Fibroblast of the aortic adventitia (primary cell): ENCODE measurements at regions not wholly inside any gene's neighbourhood (a gene's known extent, or its start where the extent isn't known, plus 50 kb on each side); places are given as distances from the start of the nearest gene placed in this dataset.

Experiments used
- DNase-seq: peaks from one replicate; pipeline ENCODE4 v3.0.0-alpha.2; 2010; ENCODE audit warnings: low read depth
- H3K4me3 ChIP-seq: 2 replicates; pipeline ENCODE4 v1.5.1; 2011; ENCODE audit warnings: low read depth, mild to moderate bottlenecking, control low read depth, low read length, moderate library complexity
- TF ChIP-seq, protein P1 (sequence below): IDR thresholded peaks from 2 replicates; pipeline ENCODE4 v1.5.1; 2011; ENCODE audit warnings: mild to moderate bottlenecking, low read length, control low read depth, inconsistent platforms; ENCODE audit not compliant: insufficient read depth

DNA sequence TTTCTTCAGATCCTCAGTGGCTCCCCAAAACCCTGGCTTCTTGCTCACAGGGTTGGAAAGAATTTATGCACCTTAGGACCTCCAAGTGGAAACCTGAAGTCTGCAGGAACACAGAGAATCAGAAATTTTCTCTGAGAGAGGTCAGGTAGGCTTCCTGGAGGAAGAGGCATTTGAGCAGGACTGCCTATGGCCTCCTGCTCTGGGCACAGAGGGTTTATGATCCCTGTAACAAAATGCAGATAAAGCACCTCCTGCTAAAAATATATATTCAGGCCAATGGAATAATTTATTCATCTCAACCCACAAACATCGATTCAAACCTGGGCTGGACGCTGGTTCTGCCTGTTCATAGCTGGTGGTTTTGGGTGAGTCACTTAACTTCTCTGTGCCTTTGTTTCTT is 68.1 kb upstream of the FGF3 start:
- no peak overlapping the region for H3K4me3 ChIP-seq
- TF ChIP-seq, protein P1, sequence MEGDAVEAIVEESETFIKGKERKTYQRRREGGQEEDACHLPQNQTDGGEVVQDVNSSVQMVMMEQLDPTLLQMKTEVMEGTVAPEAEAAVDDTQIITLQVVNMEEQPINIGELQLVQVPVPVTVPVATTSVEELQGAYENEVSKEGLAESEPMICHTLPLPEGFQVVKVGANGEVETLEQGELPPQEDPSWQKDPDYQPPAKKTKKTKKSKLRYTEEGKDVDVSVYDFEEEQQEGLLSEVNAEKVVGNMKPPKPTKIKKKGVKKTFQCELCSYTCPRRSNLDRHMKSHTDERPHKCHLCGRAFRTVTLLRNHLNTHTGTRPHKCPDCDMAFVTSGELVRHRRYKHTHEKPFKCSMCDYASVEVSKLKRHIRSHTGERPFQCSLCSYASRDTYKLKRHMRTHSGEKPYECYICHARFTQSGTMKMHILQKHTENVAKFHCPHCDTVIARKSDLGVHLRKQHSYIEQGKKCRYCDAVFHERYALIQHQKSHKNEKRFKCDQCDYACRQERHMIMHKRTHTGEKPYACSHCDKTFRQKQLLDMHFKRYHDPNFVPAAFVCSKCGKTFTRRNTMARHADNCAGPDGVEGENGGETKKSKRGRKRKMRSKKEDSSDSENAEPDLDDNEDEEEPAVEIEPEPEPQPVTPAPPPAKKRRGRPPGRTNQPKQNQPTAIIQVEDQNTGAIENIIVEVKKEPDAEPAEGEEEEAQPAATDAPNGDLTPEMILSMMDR, result no peak
- no peak for DNase-seq

DNA sequence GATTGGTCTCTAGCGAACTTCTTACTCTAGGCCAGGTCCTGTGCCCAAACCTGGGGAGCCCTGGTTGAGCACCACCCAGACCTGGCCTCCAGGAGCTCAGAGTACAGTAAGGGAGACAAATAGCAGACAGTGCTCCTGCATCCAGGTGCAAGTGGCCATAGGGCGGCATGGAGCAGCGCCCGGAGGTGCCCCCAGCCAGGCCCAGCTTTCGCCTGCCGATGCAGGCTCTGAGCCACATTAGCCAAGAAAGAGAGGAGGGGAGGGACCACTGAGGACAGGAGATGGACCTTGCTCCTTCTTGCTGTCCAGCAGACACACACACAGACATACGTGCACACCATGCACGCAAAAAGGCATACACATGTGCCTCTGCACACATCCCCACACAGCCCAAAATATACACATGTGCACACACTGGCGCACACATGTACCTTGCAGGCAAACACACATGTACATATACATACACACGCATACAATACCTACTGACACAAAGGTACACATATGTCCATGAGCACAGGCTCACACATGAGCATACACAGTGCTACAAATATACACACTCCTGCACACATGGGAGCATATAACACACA is 68.7 kb upstream of the FGF3 start:
- TF ChIP-seq, protein P1, result no peak
- DNase-seq, result no peak
- H3K4me3 ChIP-seq, result no peak overlapping the region

DNA sequence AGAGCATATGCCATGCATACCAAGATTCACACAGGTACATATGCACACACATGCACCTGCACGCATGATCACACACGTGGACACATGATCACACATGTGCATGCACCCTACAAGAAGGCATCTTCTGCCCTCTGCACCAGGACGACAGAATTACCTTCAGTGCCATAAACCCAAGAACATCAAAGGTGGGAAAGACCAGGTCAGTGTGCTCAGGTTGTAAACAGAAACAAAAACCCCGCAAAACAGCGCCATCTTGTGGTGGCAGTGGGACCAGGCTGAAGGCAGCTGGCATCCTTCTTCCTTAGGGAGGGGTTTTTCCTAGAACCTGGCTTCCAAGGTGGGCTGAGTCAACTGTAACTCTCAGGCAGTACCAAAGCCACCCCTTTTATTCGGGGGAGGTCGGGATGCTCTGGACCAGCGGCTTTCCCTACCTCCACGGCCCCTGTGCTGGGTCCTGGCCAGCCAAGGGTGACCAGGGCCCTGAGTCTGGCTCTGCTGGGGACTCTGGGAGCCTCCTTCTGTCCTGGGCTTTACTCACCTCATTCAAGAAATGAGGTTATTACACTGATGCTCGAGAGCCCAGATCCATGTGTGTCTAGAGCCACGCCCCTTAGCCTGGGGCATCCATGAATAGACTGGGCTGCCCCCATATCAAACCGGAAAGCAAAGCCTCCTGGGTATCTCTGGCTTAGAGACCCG is 69.4 kb upstream of the FGF3 start:
- DNase-seq, result peak; percentile 65
- no peak overlapping the region for H3K4me3 ChIP-seq
- TF ChIP-seq, protein P1, result peak; percentile 95

DNA sequence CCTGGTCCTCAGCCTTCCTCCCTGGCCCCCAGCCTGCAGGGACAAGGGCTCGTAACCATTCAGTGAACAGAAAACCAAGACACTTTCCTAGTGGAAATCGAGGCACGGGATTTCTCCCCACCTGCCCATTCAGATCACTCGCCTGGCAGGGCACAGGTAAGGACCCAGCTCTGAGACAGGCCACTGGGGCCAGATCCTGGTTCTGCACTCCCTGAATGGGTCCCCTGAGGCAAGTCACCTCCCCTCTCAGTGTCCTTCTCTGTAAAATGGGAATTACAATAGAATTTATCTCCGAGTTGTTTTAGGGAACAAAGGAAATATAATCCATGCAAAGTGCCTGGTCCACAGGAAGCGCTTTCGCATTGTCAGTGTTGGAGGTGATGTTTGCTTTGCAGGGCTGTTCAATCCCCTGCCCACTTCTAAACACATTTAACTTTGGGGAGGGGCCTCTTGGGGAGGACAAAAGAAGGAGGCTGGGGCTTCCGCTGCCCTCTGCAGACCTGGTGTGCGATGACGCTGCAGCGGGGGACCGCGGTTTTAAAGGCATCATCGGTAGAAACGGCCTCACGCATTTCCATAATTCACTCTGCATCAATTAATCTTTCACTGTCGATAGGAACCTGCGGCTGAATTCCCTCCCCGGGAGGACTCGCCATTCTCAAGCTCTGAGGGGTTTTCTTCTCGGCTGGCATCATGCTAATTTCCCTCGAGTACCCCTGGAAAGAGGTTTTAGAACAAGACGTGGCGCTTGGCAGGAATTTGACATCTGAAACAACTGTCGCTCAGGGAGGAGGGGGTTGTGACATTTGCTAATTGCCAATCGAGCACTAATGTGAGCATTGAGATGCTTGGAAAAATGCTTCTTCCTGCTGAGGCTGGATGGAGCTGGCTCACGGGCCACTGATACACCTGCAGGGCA is 70.4 kb upstream of the FGF3 start:
- no peak for DNase-seq
- TF ChIP-seq, protein P1, result no peak
- H3K4me3 ChIP-seq, result no peak overlapping the region

DNA sequence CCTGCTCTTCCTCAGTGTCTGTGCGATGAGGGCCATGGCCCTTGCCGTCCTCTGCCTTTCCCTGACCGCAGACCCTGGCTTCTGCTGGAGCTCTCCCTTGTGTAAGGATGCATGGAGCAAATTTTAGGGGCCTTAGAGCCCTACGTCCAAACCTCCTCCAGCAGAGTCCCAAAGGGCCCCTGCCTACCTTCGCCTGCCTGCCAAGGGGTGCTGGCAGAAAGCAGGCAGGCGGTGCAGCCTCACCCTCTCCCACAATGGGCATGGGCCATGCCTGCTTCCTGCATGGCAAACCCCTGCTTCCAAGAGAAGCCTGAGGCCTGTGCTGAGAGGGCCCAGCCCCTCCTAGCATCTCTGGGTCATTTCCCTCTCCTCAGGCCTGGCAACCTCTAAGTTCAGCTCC is 71.3 kb upstream of the FGF3 start:
- TF ChIP-seq, protein P1, result no peak
- no peak overlapping the region for H3K4me3 ChIP-seq
- DNase-seq, result no peak

DNA sequence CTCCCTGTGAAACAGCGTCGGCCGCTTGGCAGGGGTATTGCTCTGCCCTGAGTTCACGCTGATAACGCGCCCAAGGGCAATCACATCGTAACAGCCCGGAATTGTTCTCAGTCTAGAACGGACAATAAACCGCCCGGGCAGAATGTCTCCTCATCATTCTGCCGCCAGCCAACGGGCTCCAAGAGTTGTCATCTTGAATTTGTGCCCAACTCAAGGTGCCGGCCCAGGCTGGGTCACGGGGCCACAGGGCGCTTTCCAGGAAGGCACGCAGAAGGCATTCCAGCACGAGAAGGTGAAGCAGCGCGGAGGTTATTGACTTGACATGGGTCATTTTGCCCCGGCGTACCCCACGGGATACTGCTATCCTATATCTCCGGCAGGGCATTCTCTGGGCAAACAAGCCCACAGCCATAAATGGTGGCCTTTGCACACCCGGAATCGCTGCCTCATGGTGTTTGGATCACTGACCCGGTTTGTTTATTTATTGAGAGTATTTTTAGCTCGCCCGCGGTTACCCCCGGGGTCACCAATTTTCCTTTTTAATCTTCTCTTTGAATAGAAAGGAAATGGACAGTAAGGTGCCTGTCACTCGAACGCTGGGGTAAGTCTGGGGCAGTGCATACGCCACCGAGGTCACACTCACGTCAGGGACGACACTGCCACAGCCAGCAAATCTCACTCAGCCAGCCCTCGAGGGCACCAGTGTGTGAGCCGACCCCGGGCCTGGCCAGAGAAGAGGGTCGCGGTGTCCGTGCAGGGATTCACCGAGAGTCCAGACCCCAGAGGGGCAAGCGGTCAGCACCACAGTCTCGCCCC is 72.4 kb upstream of the FGF3 start:
- TF ChIP-seq, protein P1, result no peak
- no peak for DNase-seq
- no peak overlapping the region for H3K4me3 ChIP-seq
